Esophagus muscularis mucosa (tissue), 4 donors: ENCODE measurements at regions not wholly inside any gene's neighbourhood (a gene's known extent, or its start where the extent isn't known, plus 50 kb on each side); places are given as distances from the start of the nearest gene placed in this dataset.

Experiments used
- DNase-seq: peaks from one replicate; pipeline ENCODE4 v3.0.0-alpha.2; 2017; ENCODE audit errors: extremely low spot score
- H3K27ac ChIP-seq, 4 donors: fragments of 200-600 bp; sonication (generic); replicated peaks in 1 of 4; 1 replicate in 3 of 4; 2 replicates in 1 of 4; pipeline ENCODE4 v1.5.1; 2016 to 2019; ENCODE audit warnings: mild to moderate bottlenecking in 1 of 4
- H3K27me3 ChIP-seq, 4 donors: fragments of 200-600 bp; sonication (generic); one replicate each; pipeline versions ENCODE4 v1.5.1 to v1.6.0; 2016 to 2019
- H3K36me3 ChIP-seq, 4 donors: fragments of 200-600 bp; sonication (generic); one replicate each; pipeline ENCODE4 v1.5.1; 2016 to 2019
- H3K4me1 ChIP-seq, 4 donors: fragments of 200-600 bp; sonication (generic); one replicate each; pipeline ENCODE4 v1.5.1; 2016 to 2019
- H3K4me3 ChIP-seq, 4 donors: fragments of 200-600 bp; sonication (generic); 1 replicate in 2 of 4; 2 replicates in 2 of 4; pipeline ENCODE4 v1.5.1; 2016 to 2019; ENCODE audit warnings: mild to moderate bottlenecking in 4 of 4, moderate library complexity in 1 of 4
- H3K9me3 ChIP-seq, 4 donors: fragments of 200-600 bp; sonication (generic); 1 replicate in 3 of 4; 2 replicates in 1 of 4; pipeline ENCODE4 v1.5.1; 2016 to 2019
- CTCF ChIP-seq, 3 experiments: fragments of 200-600 bp in 2 of 3; fragments of 450-650 bp in 1 of 3; sonication (generic) in 2 of 3; IDR thresholded peaks; one replicate each; pipeline ENCODE4 v1.5.1; 2017 to 2019; ENCODE audit warnings: antibody characterized with exemption in 3 of 3, mild to moderate bottlenecking in 2 of 3, moderate library complexity in 1 of 3
- EP300 ChIP-seq: sonication (generic); formaldehyde crosslinking; IDR thresholded peaks from one replicate; pipeline ENCODE4 v1.6.1; 2017; ENCODE audit warnings: antibody characterized with exemption
- POLR2A ChIP-seq: fragments of 450-650 bp; IDR thresholded peaks from one replicate; pipeline ENCODE4 v1.6.1; 2017; ENCODE audit warnings: antibody characterized with exemption, moderate library complexity, mild to moderate bottlenecking, low read depth
- POLR2AphosphoS5 ChIP-seq, 2 donors: sonication (generic); formaldehyde crosslinking; IDR thresholded peaks; one replicate each; pipeline ENCODE4 v1.6.1; 2017; ENCODE audit warnings: antibody characterized with exemption in 2 of 2
- WGBS: methylation state at CpG from one replicate; pipeline ENCODE4 v1.1.5; 2018; 5-methylcytosine and 5-hydroxymethylcytosine counted together
- intact Hi-C: fragments of 100-400 bp; cut with DNase I; formaldehyde crosslinking; loops from one replicate; pipeline ENCODE4 v1.15.1; 2023

- intact Hi-C loops = no loop called here
- Histone ChIP-seq H3K27ac (no peak overlapping the region), H3K27me3 (no peaks in the 10 kb centered on the region), H3K4me3 (no peak overlapping the region), H3K4me1 (no peaks in the 10 kb centered on the region), H3K9me3 (no peaks in the 10 kb centered on the region), H3K36me3 (no peaks in the 10 kb centered on the region)
- WGBS = 75% methylated on average over 2 of the region's 2 CpGs
- DNase-seq = no peak
- TF ChIP-seq POLR2A (no peak), EP300 (no peak), CTCF (IDR thresholded peaks at IDR 0.05) (no peak), POLR2AphosphoS5 (IDR thresholded peaks at IDR 0.05) (no peak)
Observed at GRCh38 chr15:95588056-95588455, 742.4 kb upstream of the NR2F2 start.

GRCh38 chr15:95590533-95591044, 739.9 kb upstream of the NR2F2 start:
- WGBS = 62% methylated on average over 5 of the region's 5 CpGs
- Histone ChIP-seq H3K4me3 (no peak overlapping the region), H3K9me3 (no peaks in the 10 kb centered on the region), H3K36me3 (no peaks in the 10 kb centered on the region), H3K27me3 (no peaks in the 10 kb centered on the region), H3K4me1 (no peaks in the 10 kb centered on the region), H3K27ac (no peak overlapping the region)
- intact Hi-C loops = no loop called here
- no peak for DNase-seq
- TF ChIP-seq POLR2A (no peak), CTCF (IDR thresholded peaks at IDR 0.05) (no peak), POLR2AphosphoS5 (IDR thresholded peaks at IDR 0.05) (no peak), EP300 (no peak)

- no peaks in the 10 kb centered on the region for H3K9me3 ChIP-seq
- DNase-seq = no peak
- intact Hi-C loops = no loop called here
- 82% methylated on average over 5 of the region's 5 CpGs for WGBS
- no peak for TF ChIP-seq POLR2AphosphoS5 (IDR thresholded peaks at IDR 0.05)
- TF ChIP-seq EP300 = no peak
- no peak for TF ChIP-seq CTCF (IDR thresholded peaks at IDR 0.05)
- TF ChIP-seq POLR2A = no peak
- no peaks in the 10 kb centered on the region for H3K4me1 ChIP-seq
- H3K36me3 ChIP-seq = no peaks in the 10 kb centered on the region
- no peaks in the 10 kb centered on the region for H3K27me3 ChIP-seq
- no peak overlapping the region for H3K27ac ChIP-seq
- H3K4me3 ChIP-seq = no peak overlapping the region
Observed at GRCh38 chr15:95591270-95591669, 739.2 kb upstream of the NR2F2 start.

GRCh38 chr15:95591886-95592285, 738.6 kb upstream of the NR2F2 start:
- Histone ChIP-seq H3K27ac (no peak overlapping the region), H3K4me1 (no peaks in the 10 kb centered on the region), H3K36me3 (no peaks in the 10 kb centered on the region), H3K4me3 (no peak overlapping the region), H3K27me3 (no peaks in the 10 kb centered on the region), H3K9me3 (no peaks in the 10 kb centered on the region)
- TF ChIP-seq CTCF (IDR thresholded peaks at IDR 0.05) (no peak), EP300 (no peak), POLR2A (no peak), POLR2AphosphoS5 (IDR thresholded peaks at IDR 0.05) (no peak)
- intact Hi-C loops = no loop called here
- DNase-seq = no peak
- WGBS = 59% methylated on average over 3 of the region's 3 CpGs

GRCh38 chr15:95594496-95594895, 736.0 kb upstream of the NR2F2 start:
- 78% methylated on average over 3 of the region's 4 CpGs for WGBS
- peaks cover 0 to 17% (median 12%) of the 10 kb centered on the region in 4 donors for H3K4me1 ChIP-seq
- no peak for TF ChIP-seq POLR2A
- TF ChIP-seq POLR2AphosphoS5 (IDR thresholded peaks at IDR 0.05) = no peak
- TF ChIP-seq CTCF (IDR thresholded peaks at IDR 0.05) = no peak
- TF ChIP-seq EP300 = no peak
- no peaks in the 10 kb centered on the region for H3K27me3 ChIP-seq
- no peak overlapping the region for H3K4me3 ChIP-seq
- H3K36me3 ChIP-seq = no peaks in the 10 kb centered on the region
- H3K9me3 ChIP-seq = no peaks in the 10 kb centered on the region
- intact Hi-C loops = no loop called here
- H3K27ac ChIP-seq = no peak overlapping the region
- DNase-seq = no peak
